K562 (cell line): ENCODE measurements at regions not wholly inside any gene's neighbourhood (a gene's known extent, or its start where the extent isn't known, plus 50 kb on each side); places are given as distances from the start of the nearest gene placed in this dataset.

ENCODE experiments used
- ATAC-seq: fragments of 200-7000 bp; cut with Tn5 transposase; 3 replicates; pipeline ENCODE4 v1.9.1; 2020; ENCODE audit warnings: moderate library complexity
- BruUV-seq: library from RNA; stranded (reverse); fragments of 400-500 nt; replicated peaks from 2 replicates; lab custom pipeline; 2021; lab: Mats Ljungman, UMichigan
- CTCF ChIA-PET: fragments of 300-600 bp; formaldehyde crosslinking; extraction: SDS; loops from one replicate; lab custom pipeline; 2021; ENCODE audit warnings: low intra/inter-chr PET ratio; lab: Yijun Ruan, JAX
- POLR2A ChIA-PET: fragments of 300-600, 350-650 bp; sonication (Branson Sonifier 250); formaldehyde crosslinking; extraction: SDS; loops from one replicate; lab custom pipeline; 2021; ENCODE audit warnings: antibody characterized with exemption, inconsistent platforms; lab: Yijun Ruan, JAX
- DNase-seq, 4 experiments: peaks; one replicate each; pipeline versions ENCODE4 v3.0.0 to v3.0.0-alpha.2; 2011 to 2018; ENCODE audit warnings: low spot score in 3 of 4, mixed read lengths in 3 of 4; ENCODE audit errors: extremely low read depth in 1 of 4
- FAIRE-seq: peaks from 2 replicates; lab custom pipeline; 2011; peaks lifted over from hg19 to GRCh38; lab: Jason Lieb, UNC
- H2AFZ ChIP-seq: 2 replicates; pipeline ENCODE4 v1.6.0; 2011; ENCODE audit warnings: low read depth, low read length, control low read depth, inconsistent platforms
- H3K27ac ChIP-seq: fragments of 200-600 bp; 3 replicates; pipeline ENCODE4 v1.8.0; 2011; ENCODE audit warnings: low read depth, mild to moderate bottlenecking, control low read depth, inconsistent platforms, low read length, moderate library complexity, mixed read lengths; ENCODE audit errors: extremely low read depth
- H3K27me3 ChIP-seq, 2 experiments: fragments of 300-600 bp in 1 of 2; 2 replicates in 1 of 2; 3 replicates in 1 of 2; pipeline versions ENCODE4 v1.6.0 to v1.8.0; 2011; ENCODE audit warnings: inconsistent platforms in 2 of 2, low read length in 2 of 2, mild to moderate bottlenecking in 1 of 2, mixed read lengths in 1 of 2, moderate library complexity in 1 of 2; ENCODE audit not compliant: control insufficient read depth in 2 of 2, insufficient read depth in 2 of 2
- H3K36me3 ChIP-seq: fragments of 300-600 bp; 3 replicates; pipeline ENCODE4 v1.8.0; 2011; ENCODE audit warnings: mild to moderate bottlenecking, low read length, inconsistent platforms; ENCODE audit not compliant: control insufficient read depth, insufficient read depth
- H3K4me1 ChIP-seq, 2 experiments: fragments of 200-600 bp in 1 of 2; replicated peaks in 1 of 2; 2 replicates in 1 of 2; 3 replicates in 1 of 2; pipeline versions ENCODE4 v1.5.1 to v1.8.0; 2011; ENCODE audit warnings: inconsistent platforms in 2 of 2, low read length in 2 of 2, mild to moderate bottlenecking in 1 of 2, mixed read lengths in 1 of 2, moderate library complexity in 1 of 2; ENCODE audit not compliant: control insufficient read depth in 2 of 2, insufficient read depth in 2 of 2
- H3K4me2 ChIP-seq: 2 replicates; pipeline ENCODE4 v1.6.1; 2011; ENCODE audit warnings: low read length, control low read depth, inconsistent platforms, mixed read lengths; ENCODE audit not compliant: insufficient read depth
- H3K4me3 ChIP-seq: fragments of 200-600 bp; sonication (generic), shearing (Covaris generic); 2 replicates; pipeline ENCODE4 v1.5.1; 2016; ENCODE audit warnings: control low read depth, inconsistent platforms
- H3K79me2 ChIP-seq: fragments of 200-600 bp; 3 replicates; pipeline ENCODE4 v1.8.0; 2011; ENCODE audit warnings: low read length, inconsistent platforms; ENCODE audit not compliant: control insufficient read depth, insufficient read depth
- H3K9ac ChIP-seq, 2 experiments: 2 replicates each; pipeline versions ENCODE4 v1.6.0 to v1.6.1; 2011; ENCODE audit warnings: low read depth in 2 of 2, low read length in 2 of 2, control low read depth in 1 of 2, inconsistent platforms in 1 of 2, mild to moderate bottlenecking in 1 of 2, mixed read lengths in 1 of 2; ENCODE audit not compliant: insufficient read depth in 1 of 2
- H3K9me1 ChIP-seq: one replicate; pipeline ENCODE4 v1.6.0; 2011; ENCODE audit warnings: inconsistent platforms, mild to moderate bottlenecking, low read length, moderate library complexity; ENCODE audit not compliant: control insufficient read depth, insufficient read depth
- H3K9me3 ChIP-seq: replicated peaks from 2 replicates; pipeline ENCODE4 v1.5.1; 2011; ENCODE audit warnings: low read depth, low read length, inconsistent platforms; ENCODE audit not compliant: control insufficient read depth, insufficient read depth
- H4K20me1 ChIP-seq: replicated peaks from 2 replicates; pipeline ENCODE4 v1.6.1; 2011; ENCODE audit warnings: low read length, inconsistent platforms, mixed read lengths; ENCODE audit not compliant: control insufficient read depth, insufficient read depth
- C11orf30 ChIP-seq: fragments of 450-650 bp; IDR thresholded peaks from 2 replicates; pipeline ENCODE4 v1.6.1; 2016; ENCODE audit warnings: low read depth, mild to moderate bottlenecking
- HMG20B ChIP-seq: fragments of 250-450 bp; sonication (Bioruptor Pico); IDR thresholded peaks from 2 replicates; pipeline ENCODE4 v1.5.0; 2021; ENCODE audit warnings: mild to moderate bottlenecking
- MEIS2 ChIP-seq: fragments of 450-650 bp; IDR thresholded peaks from 2 replicates; pipeline ENCODE4 v1.6.1; 2014; ENCODE audit warnings: mild to moderate bottlenecking; ENCODE audit not compliant: partially characterized antibody
- MTA1 ChIP-seq: fragments of 450-650 bp; IDR thresholded peaks from 2 replicates; pipeline ENCODE4 v1.6.1; 2017; ENCODE audit warnings: borderline replicate concordance
- MXI1 ChIP-seq: IDR thresholded peaks from 2 replicates; pipeline ENCODE4 v1.6.1; 2011; ENCODE audit warnings: low read depth, mild to moderate bottlenecking, improper control_type of control experiment, low read length
- MYBL2 ChIP-seq, 2 experiments: fragments of 450-650 bp in 1 of 2; sonication (generic) in 1 of 2; formaldehyde crosslinking in 1 of 2; IDR thresholded peaks; 2 replicates each; pipeline versions ENCODE4 v1.6.1 to v1.8.1; 2017 to 2022; ENCODE audit warnings: borderline replicate concordance in 1 of 2, inconsistent platforms in 1 of 2, low read depth in 1 of 2, mild to moderate bottlenecking in 1 of 2, missing genetic modification reagents in 1 of 2, moderate library complexity in 1 of 2
- MYC ChIP-seq, 2 experiments: fragments of 250-450 bp in 1 of 2; sonication (Bioruptor Pico) in 1 of 2; IDR thresholded peaks; 2 replicates each; pipeline versions ENCODE4 v1.5.1 to v1.6.1; 2012 to 2021; ENCODE audit warnings: low read depth in 2 of 2, borderline replicate concordance in 1 of 2, improper control_type of control experiment in 1 of 2, low read length in 1 of 2, mild to moderate bottlenecking in 1 of 2, moderate library complexity in 1 of 2
- POLR3A ChIP-seq: IDR thresholded peaks from 2 replicates; pipeline ENCODE4 v1.6.1; 2011; ENCODE audit warnings: borderline replicate concordance, mild to moderate bottlenecking, moderate library complexity; ENCODE audit not compliant: insufficient read length, insufficient read depth; ENCODE audit errors: extremely low read depth
- TCF7 ChIP-seq: sonication (generic); IDR thresholded peaks from 2 replicates; pipeline ENCODE4 v1.6.1; 2016; ENCODE audit warnings: antibody characterized with exemption, borderline replicate concordance
- TEAD1 ChIP-seq, 2 experiments: fragments of 450-650 bp in 1 of 2; sonication (generic) in 1 of 2; formaldehyde crosslinking; IDR thresholded peaks; 2 replicates each; pipeline versions ENCODE4 v1.4.0 to v1.8.0; 2020 to 2022; ENCODE audit warnings: mild to moderate bottlenecking in 2 of 2, missing genetic modification reagents in 1 of 2
- ZNF589 ChIP-seq: fragments of 200-800 bp; sonication (Bioruptor generic); IDR thresholded peaks from 2 replicates; pipeline ENCODE4 v1.6.1; 2016; ENCODE audit warnings: low read depth, missing genetic modification characterization, missing compliant biosample characterization
- WGBS: fragments of 100-300 bp; shearing (Covaris generic); methylation state at CpG from one replicate; pipeline ENCODE4 v1.1.6; 2016; ENCODE audit warnings: low coverage, mixed read lengths; ENCODE audit not compliant: insufficient coverage; ENCODE audit errors: missing lambda C conversion rate; 5-methylcytosine and 5-hydroxymethylcytosine counted together
- in situ Hi-C: fragments of 300-500 bp; cut with MboI; formaldehyde crosslinking; loops from 4 replicates; pipeline ENCODE4 v1.15.0; 2018; ENCODE audit warnings: inconsistent platforms, mixed read lengths
- intact Hi-C: fragments of 100-400 bp; cut with micrococcal nuclease; formaldehyde crosslinking; loops from 2 replicates; pipeline ENCODE4 v1.14.2; 2022
- TF ChIP-seq, protein P1 (sequence below): fragments of 250-450 bp; sonication (Bioruptor Pico); IDR thresholded peaks from 2 replicates; pipeline ENCODE4 v1.8.0; 2022; ENCODE audit warnings: moderate library complexity, mild to moderate bottlenecking, inconsistent platforms
- TF ChIP-seq, protein P2 (sequence below): fragments of 200-800 bp; sonication (Bioruptor generic); IDR thresholded peaks from 2 replicates; pipeline ENCODE4 v1.6.1; 2016; ENCODE audit warnings: missing genetic modification characterization, missing compliant biosample characterization

DNA sequence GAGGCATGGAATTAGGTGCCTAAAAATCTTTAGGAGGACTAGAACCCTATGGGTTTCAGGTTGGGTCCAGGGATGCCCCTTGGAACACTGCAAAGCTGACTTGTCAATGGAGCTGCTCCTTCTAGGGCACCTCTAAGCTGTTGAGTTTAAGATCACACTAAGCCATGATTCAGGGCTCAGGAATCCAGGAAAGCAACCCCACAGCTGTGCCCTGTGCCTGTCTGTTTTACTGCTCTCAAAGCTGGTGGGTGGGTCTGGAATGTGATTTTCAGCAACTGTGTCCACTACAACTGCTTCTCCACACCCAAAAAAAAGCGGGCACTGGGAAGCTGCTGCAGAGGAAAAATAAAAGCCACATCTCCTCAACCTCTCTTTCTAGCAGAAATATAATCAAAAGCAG lies 310.4 kb upstream of the MOCS1 start:
- Histone ChIP-seq H3K36me3 (no peaks in the 10 kb centered on the region), H3K9ac (no peak overlapping the region), H3K4me2 (no peak overlapping the region), H3K27me3 (peaks cover 0 to 6% of the 10 kb centered on the region in 2 experiments; a peak in 2 of 5 replicates), H3K9me1 (no peaks in the 10 kb centered on the region), H2AFZ (no peak overlapping the region), H3K9me3 (no peaks in the 10 kb centered on the region)
- FAIRE-seq (no peak), ATAC-seq (no peak)
- WGBS, result 13% methylated on average over 1 of the region's 1 CpG
- TF ChIP-seq MTA1 (no peak), POLR3A (no peak), MEIS2 (no peak), MYC (IDR thresholded peaks at IDR 0.05; ENCODE audit: low read depth, low read length) (no peak), MYC (CRISPR knock-in tag; IDR thresholded peaks at IDR 0.05; ENCODE audit: borderline replicate concordance, low read depth) (no peak), MXI1 (no peak), ZNF589 (no peak), C11orf30 (no peak), MYBL2 (IDR thresholded peaks at IDR 0.05; ENCODE audit: low read depth) (no peak), MYBL2 (CRISPR knock-in tag; IDR thresholded peaks at IDR 0.05; ENCODE audit: borderline replicate concordance) (no peak), TCF7 (no peak), HMG20B (CRISPR knock-in tag) (no peak), TEAD1 (CRISPR knock-in tag; IDR thresholded peaks at IDR 0.05) (no peak)
- TF ChIP-seq, protein P1, sequence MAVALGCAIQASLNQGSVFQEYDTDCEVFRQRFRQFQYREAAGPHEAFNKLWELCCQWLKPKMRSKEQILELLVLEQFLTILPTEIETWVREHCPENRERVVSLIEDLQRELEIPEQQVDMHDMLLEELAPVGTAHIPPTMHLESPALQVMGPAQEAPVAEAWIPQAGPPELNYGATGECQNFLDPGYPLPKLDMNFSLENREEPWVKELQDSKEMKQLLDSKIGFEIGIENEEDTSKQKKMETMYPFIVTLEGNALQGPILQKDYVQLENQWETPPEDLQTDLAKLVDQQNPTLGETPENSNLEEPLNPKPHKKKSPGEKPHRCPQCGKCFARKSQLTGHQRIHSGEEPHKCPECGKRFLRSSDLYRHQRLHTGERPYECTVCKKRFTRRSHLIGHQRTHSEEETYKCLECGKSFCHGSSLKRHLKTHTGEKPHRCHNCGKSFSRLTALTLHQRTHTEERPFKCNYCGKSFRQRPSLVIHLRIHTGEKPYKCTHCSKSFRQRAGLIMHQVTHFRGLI (CRISPR knock-in tag), result no peak
- TF ChIP-seq, protein P2, sequence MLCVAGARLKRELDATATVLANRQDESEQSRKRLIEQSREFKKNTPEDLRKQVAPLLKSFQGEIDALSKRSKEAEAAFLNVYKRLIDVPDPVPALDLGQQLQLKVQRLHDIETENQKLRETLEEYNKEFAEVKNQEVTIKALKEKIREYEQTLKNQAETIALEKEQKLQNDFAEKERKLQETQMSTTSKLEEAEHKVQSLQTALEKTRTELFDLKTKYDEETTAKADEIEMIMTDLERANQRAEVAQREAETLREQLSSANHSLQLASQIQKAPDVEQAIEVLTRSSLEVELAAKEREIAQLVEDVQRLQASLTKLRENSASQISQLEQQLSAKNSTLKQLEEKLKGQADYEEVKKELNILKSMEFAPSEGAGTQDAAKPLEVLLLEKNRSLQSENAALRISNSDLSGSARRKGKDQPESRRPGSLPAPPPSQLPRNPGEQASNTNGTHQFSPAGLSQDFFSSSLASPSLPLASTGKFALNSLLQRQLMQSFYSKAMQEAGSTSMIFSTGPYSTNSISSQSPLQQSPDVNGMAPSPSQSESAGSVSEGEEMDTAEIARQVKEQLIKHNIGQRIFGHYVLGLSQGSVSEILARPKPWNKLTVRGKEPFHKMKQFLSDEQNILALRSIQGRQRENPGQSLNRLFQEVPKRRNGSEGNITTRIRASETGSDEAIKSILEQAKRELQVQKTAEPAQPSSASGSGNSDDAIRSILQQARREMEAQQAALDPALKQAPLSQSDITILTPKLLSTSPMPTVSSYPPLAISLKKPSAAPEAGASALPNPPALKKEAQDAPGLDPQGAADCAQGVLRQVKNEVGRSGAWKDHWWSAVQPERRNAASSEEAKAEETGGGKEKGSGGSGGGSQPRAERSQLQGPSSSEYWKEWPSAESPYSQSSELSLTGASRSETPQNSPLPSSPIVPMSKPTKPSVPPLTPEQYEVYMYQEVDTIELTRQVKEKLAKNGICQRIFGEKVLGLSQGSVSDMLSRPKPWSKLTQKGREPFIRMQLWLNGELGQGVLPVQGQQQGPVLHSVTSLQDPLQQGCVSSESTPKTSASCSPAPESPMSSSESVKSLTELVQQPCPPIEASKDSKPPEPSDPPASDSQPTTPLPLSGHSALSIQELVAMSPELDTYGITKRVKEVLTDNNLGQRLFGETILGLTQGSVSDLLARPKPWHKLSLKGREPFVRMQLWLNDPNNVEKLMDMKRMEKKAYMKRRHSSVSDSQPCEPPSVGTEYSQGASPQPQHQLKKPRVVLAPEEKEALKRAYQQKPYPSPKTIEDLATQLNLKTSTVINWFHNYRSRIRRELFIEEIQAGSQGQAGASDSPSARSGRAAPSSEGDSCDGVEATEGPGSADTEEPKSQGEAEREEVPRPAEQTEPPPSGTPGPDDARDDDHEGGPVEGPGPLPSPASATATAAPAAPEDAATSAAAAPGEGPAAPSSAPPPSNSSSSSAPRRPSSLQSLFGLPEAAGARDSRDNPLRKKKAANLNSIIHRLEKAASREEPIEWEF, result no peak
- TF ChIP-seq, all 486 proteins: peak for 0
- CTCF ChIA-PET, result no interaction called here
- intact Hi-C loops (no loop called here), in situ Hi-C loops (no loop called here)
- no peak for DNase-seq
- POLR2A ChIA-PET, result interaction anchor here (0.6 kb wide), 1 partner anchor 13 kb away, joined by 3 read pairs; no protein-coding TSS in a partner anchor
- no peaks in the 10 kb centered on the region for H3K79me2 ChIP-seq
- H3K4me3 ChIP-seq, result no peak overlapping the region
- H4K20me1 ChIP-seq, result no peaks in the 10 kb centered on the region
- no peak overlapping the region for H3K27ac ChIP-seq
- H3K4me1 ChIP-seq, result no peaks in the 10 kb centered on the region
- BruUV-seq, result no TSS peak
